ENCODE measurements at regions not wholly inside any gene's neighbourhood (a gene's known extent, or its start where the extent isn't known, plus 50 kb on each side); places are given as distances from the start of the nearest gene placed in this dataset.

DNA sequence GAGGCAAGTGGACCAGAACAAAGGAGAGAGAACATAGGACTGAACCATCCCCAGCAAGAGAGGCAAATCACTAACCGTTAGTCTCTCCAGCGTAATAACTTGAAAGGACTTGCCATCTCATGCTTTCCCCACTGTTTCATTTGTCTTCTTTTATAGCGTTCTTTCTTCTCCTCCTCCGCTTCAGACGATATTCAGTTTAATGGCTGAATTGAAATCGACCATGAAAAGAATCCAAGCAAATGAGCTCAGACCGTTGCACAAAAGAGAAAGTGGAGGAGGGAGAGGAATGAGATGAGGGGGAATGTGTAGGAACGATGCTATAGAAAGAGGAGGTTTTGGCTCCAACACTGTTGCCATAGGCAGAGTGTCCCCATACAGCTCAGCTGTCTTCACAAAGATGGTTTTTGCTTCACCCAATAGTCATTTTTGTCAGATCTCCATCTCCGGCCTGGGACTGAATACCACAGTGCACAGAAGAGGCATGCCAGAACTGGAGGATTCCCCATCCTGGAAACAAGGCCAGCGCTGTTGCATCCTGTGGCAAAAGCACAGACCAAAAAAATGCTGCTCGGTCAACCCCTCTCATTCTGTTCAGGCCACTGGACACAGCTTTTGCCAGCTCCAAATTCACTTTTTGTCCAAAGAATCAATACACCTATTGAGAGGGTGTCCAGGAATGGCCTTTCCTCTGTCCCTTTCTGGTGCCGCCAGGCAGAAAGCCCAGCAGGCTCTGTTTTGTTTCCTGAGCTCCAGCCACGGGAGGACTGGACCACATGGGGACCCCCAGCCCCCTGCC lies 176.1 kb downstream of the ID4 start:
- dilution Hi-C loops (cut with HindIII; ENCODE audit: low sequenced_read_pairs, unreplicated experiment) = no loop called here
- H3K27ac ChIP-seq (ENCODE audit: insufficient read depth, low read length) = no peak overlapping the region
- no peak overlapping the region for H3K4ac ChIP-seq (ENCODE audit: low read depth, low read length)
- no peak overlapping the region for H4K8ac ChIP-seq (ENCODE audit: low read depth in 2 of 2, low read length in 2 of 2)
- no peak overlapping the region for H2BK20ac ChIP-seq (ENCODE audit: low read depth, low read length)
- no peak overlapping the region for H3K9ac ChIP-seq (ENCODE audit: low read depth, low read length)
- no peaks in the 10 kb centered on the region for H4K20me1 ChIP-seq (ENCODE audit: insufficient read depth, low read length)
- TF ChIP-seq POLR2A (IDR thresholded peaks at IDR 0.05; ENCODE audit: low read depth, low read length) (no peak), MAFK (IDR thresholded peaks at IDR 0.05; ENCODE audit: low read depth, low read length) (no peak), NFE2L2 (IDR thresholded peaks at IDR 0.05; ENCODE audit: low read depth, low read length) (no peak), BHLHE40 (IDR thresholded peaks at IDR 0.05; ENCODE audit: low read depth, low read length) (no peak), CHD1 (IDR thresholded peaks at IDR 0.05; ENCODE audit: low read depth, low read length) (no peak), MXI1 (IDR thresholded peaks at IDR 0.05; ENCODE audit: borderline replicate concordance, low read depth, low read length) (no peak), FOS (IDR thresholded peaks at IDR 0.05; ENCODE audit: low read depth, low read length) (no peak), RAD21 (IDR thresholded peaks at IDR 0.05; ENCODE audit: low read length) (no peak), CEBPB (IDR thresholded peaks at IDR 0.05; ENCODE audit: low read depth, low read length) (no peak), MAZ (IDR thresholded peaks at IDR 0.05; ENCODE audit: borderline replicate concordance, low read depth, low read length) (no peak), SMC3 (IDR thresholded peaks at IDR 0.05; ENCODE audit: low read depth, low read length) (no peak), RCOR1 (IDR thresholded peaks at IDR 0.05; ENCODE audit: insufficient replicate concordance, low read length) (no peak), RFX5 (IDR thresholded peaks at IDR 0.05; ENCODE audit: low read depth, low read length) (no peak)
- TF ChIP-seq, protein P1, sequence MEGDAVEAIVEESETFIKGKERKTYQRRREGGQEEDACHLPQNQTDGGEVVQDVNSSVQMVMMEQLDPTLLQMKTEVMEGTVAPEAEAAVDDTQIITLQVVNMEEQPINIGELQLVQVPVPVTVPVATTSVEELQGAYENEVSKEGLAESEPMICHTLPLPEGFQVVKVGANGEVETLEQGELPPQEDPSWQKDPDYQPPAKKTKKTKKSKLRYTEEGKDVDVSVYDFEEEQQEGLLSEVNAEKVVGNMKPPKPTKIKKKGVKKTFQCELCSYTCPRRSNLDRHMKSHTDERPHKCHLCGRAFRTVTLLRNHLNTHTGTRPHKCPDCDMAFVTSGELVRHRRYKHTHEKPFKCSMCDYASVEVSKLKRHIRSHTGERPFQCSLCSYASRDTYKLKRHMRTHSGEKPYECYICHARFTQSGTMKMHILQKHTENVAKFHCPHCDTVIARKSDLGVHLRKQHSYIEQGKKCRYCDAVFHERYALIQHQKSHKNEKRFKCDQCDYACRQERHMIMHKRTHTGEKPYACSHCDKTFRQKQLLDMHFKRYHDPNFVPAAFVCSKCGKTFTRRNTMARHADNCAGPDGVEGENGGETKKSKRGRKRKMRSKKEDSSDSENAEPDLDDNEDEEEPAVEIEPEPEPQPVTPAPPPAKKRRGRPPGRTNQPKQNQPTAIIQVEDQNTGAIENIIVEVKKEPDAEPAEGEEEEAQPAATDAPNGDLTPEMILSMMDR (conservative IDR thresholded peaks at IDR 0.05; ENCODE audit: low read depth, low read length) = no peak
- TF ChIP-seq, protein P2, sequence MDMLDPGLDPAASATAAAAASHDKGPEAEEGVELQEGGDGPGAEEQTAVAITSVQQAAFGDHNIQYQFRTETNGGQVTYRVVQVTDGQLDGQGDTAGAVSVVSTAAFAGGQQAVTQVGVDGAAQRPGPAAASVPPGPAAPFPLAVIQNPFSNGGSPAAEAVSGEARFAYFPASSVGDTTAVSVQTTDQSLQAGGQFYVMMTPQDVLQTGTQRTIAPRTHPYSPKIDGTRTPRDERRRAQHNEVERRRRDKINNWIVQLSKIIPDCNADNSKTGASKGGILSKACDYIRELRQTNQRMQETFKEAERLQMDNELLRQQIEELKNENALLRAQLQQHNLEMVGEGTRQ (IDR thresholded peaks at IDR 0.05; ENCODE audit: low read depth, low read length) = no peak
- TF ChIP-seq, protein P3, sequence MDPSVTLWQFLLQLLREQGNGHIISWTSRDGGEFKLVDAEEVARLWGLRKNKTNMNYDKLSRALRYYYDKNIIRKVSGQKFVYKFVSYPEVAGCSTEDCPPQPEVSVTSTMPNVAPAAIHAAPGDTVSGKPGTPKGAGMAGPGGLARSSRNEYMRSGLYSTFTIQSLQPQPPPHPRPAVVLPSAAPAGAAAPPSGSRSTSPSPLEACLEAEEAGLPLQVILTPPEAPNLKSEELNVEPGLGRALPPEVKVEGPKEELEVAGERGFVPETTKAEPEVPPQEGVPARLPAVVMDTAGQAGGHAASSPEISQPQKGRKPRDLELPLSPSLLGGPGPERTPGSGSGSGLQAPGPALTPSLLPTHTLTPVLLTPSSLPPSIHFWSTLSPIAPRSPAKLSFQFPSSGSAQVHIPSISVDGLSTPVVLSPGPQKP (IDR thresholded peaks at IDR 0.05; ENCODE audit: borderline replicate concordance, low read depth, low read length) = no peak
- H3K4me1 ChIP-seq (ENCODE audit: control insufficient read depth, insufficient read depth, low read length) = no peaks in the 10 kb centered on the region
- no peak for DNase-seq
- H4K91ac ChIP-seq (ENCODE audit: insufficient read depth, low read depth, low read length) = no peak overlapping the region
- no peak overlapping the region for H2AK5ac ChIP-seq (ENCODE audit: low read depth, low read length)
- no peak overlapping the region for H3K56ac ChIP-seq (ENCODE audit: extremely low read depth, insufficient read depth, low read length)
- CTCF ChIA-PET = no interaction called here
- no TSS peak for BruUV-seq (replicated peaks)
- H3K18ac ChIP-seq (ENCODE audit: low read depth, low read length) = no peak overlapping the region
- in situ Hi-C loops (cut with MboI; ENCODE audit: low sequenced_read_pairs) = no loop called here
- H3K9me1 ChIP-seq (ENCODE audit: insufficient read depth, low read length) = no peaks in the 10 kb centered on the region
- H3K23ac ChIP-seq (ENCODE audit: low read depth, low read length) = no peak overlapping the region
- no peak for ATAC-seq (ENCODE audit: low read depth)
- H2BK120ac ChIP-seq (ENCODE audit: low read depth, low read length) = no peak overlapping the region
- H2BK5ac ChIP-seq (ENCODE audit: low read depth, low read length, poor library complexity, severe bottlenecking) = no peak overlapping the region
- no peak overlapping the region for H4K5ac ChIP-seq (ENCODE audit: low read depth, low read length)
- no peak overlapping the region for H2BK15ac ChIP-seq (ENCODE audit: low read depth, low read length)
- H3K36me3 ChIP-seq (ENCODE audit: control insufficient read depth, insufficient read depth, low read length) = no peaks in the 10 kb centered on the region
- H3K79me1 ChIP-seq (ENCODE audit: low read depth in 1 of 2, low read length in 2 of 2) = no peaks in the 10 kb centered on the region
- no peak overlapping the region for H2AK9ac ChIP-seq (replicated peaks; ENCODE audit: low read depth, low read length, poor library complexity)
- WGBS, 2 experiments (ENCODE audit: extremely low coverage in 2 of 2, insufficient read length in 1 of 2) = 80% methylated on average over 1 of the region's 13 CpGs; no CpG with 5 or more reads in 1 of the 2 experiments
- H3K14ac ChIP-seq (replicated peaks; ENCODE audit: low read depth, low read length) = no peak overlapping the region
- POLR2A ChIA-PET (ENCODE audit: unreplicated experiment) = no interaction called here
- no peaks in the 10 kb centered on the region for H3K9me3 ChIP-seq (ENCODE audit: control insufficient read depth, insufficient read depth, low read length)
- no peak overlapping the region for H3K4me3 ChIP-seq (ENCODE audit: insufficient read depth, low read depth, low read length)
- H3K27me3 ChIP-seq (ENCODE audit: control insufficient read depth, insufficient read depth, low read length) = no peaks in the 10 kb centered on the region
- H3K4me2 ChIP-seq (ENCODE audit: low read depth, low read length) = no peak overlapping the region
- no peak overlapping the region for H2AFZ ChIP-seq (replicated peaks; ENCODE audit: low read length, poor library complexity)
- intact Hi-C loops (cut with micrococcal nuclease) = no loop called here
